Transverse colon (tissue), 4 donors: ENCODE measurements at regions not wholly inside any gene's neighbourhood (a gene's known extent, or its start where the extent isn't known, plus 50 kb on each side); places are given as distances from the start of the nearest gene placed in this dataset.

Experiments
- DNase-seq: peaks from one replicate; pipeline ENCODE4 v3.0.0-alpha.2; 2019
- H3K27ac ChIP-seq, 4 donors: fragments of 200-600 bp; sonication (generic); 2 replicates each; pipeline ENCODE4 v1.5.1; 2016 to 2018; ENCODE audit warnings: inconsistent platforms in 4 of 4
- H3K27me3 ChIP-seq: fragments of 200-600 bp; sonication (generic); 2 replicates; pipeline ENCODE4 v1.5.1; 2017; ENCODE audit warnings: inconsistent platforms
- H3K36me3 ChIP-seq, 4 donors: fragments of 200-600 bp; sonication (generic); 2 replicates each; pipeline ENCODE4 v1.5.1; 2017 to 2019; ENCODE audit warnings: inconsistent platforms in 4 of 4
- H3K4me1 ChIP-seq, 4 donors: fragments of 200-600 bp; sonication (generic); 2 replicates each; pipeline ENCODE4 v1.5.1; 2017 to 2020; ENCODE audit warnings: inconsistent platforms in 4 of 4
- H3K4me3 ChIP-seq, 4 donors: fragments of 200-600 bp; sonication (generic); 1 replicate in 1 of 4; 2 replicates in 3 of 4; pipeline versions ENCODE4 v1.5.1 to v1.6.1; 2017 to 2019; ENCODE audit warnings: inconsistent platforms in 4 of 4
- H3K9me3 ChIP-seq, 2 donors: fragments of 200-600 bp; sonication (generic); 2 replicates each; pipeline ENCODE4 v1.5.1; 2017 to 2019; ENCODE audit warnings: inconsistent platforms in 2 of 2
- EP300 ChIP-seq: sonication (generic); formaldehyde crosslinking; IDR thresholded peaks from one replicate; pipeline ENCODE4 v1.6.1; 2017; ENCODE audit warnings: antibody characterized with exemption, low read depth
- POLR2A ChIP-seq: fragments of 450-650 bp; IDR thresholded peaks from one replicate; pipeline ENCODE4 v1.6.1; 2016; ENCODE audit warnings: antibody characterized with exemption, mild to moderate bottlenecking, moderate library complexity
- POLR2AphosphoS5 ChIP-seq, 3 donors: sonication (generic); formaldehyde crosslinking; IDR thresholded peaks; one replicate each; pipeline ENCODE4 v1.6.1; 2016; ENCODE audit warnings: antibody characterized with exemption in 3 of 3
- WGBS, 2 donors: methylation state at CpG; one replicate each; pipeline ENCODE4 v1.1.5; 2018; ENCODE audit warnings: low coverage in 1 of 2; 5-methylcytosine and 5-hydroxymethylcytosine counted together
- in situ Hi-C, 4 donors: fragments of 200-750 bp; cut with MboI; loops; one replicate each; pipeline versions ENCODE4 v1.15.0 to v1.15.1; 2017; ENCODE audit warnings: low sequenced_read_pairs in 3 of 4, low pct_ligation_motif_present in 1 of 4, low pct_unique_long_range_greater_than_20kb in 1 of 4
- intact Hi-C: fragments of 100-400 bp; cut with DNase I; formaldehyde crosslinking; loops from one replicate; pipeline ENCODE4 v1.15.1; 2023; ENCODE audit warnings: low total_unique reads
- TF ChIP-seq, protein P1 (sequence below), 5 experiments: fragments of 200-600 bp in 3 of 5; fragments of 450-650 bp in 2 of 5; sonication (generic) in 3 of 5; IDR thresholded peaks; 1 replicate in 2 of 5; 2 replicates in 3 of 5; pipeline ENCODE4 v1.5.1; 2016 to 2017; ENCODE audit warnings: antibody characterized with exemption in 5 of 5, inconsistent platforms in 3 of 5, mild to moderate bottlenecking in 2 of 5, moderate library complexity in 1 of 5

GRCh38 chr2:83160571-83160970 is 1298.5 kb downstream of the SUCLG1 start:
- TF ChIP-seq, protein P1, sequence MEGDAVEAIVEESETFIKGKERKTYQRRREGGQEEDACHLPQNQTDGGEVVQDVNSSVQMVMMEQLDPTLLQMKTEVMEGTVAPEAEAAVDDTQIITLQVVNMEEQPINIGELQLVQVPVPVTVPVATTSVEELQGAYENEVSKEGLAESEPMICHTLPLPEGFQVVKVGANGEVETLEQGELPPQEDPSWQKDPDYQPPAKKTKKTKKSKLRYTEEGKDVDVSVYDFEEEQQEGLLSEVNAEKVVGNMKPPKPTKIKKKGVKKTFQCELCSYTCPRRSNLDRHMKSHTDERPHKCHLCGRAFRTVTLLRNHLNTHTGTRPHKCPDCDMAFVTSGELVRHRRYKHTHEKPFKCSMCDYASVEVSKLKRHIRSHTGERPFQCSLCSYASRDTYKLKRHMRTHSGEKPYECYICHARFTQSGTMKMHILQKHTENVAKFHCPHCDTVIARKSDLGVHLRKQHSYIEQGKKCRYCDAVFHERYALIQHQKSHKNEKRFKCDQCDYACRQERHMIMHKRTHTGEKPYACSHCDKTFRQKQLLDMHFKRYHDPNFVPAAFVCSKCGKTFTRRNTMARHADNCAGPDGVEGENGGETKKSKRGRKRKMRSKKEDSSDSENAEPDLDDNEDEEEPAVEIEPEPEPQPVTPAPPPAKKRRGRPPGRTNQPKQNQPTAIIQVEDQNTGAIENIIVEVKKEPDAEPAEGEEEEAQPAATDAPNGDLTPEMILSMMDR (IDR thresholded peaks at IDR 0.05), result no peak
- TF ChIP-seq EP300 (no peak), POLR2AphosphoS5 (IDR thresholded peaks at IDR 0.05) (no peak)
- Histone ChIP-seq H3K27me3 (no peaks in the 10 kb centered on the region), H3K4me1 (no peaks in the 10 kb centered on the region), H3K9me3 (no peaks in the 10 kb centered on the region), H3K27ac (no peak overlapping the region), H3K4me3 (no peak overlapping the region), H3K36me3 (no peaks in the 10 kb centered on the region)
- DNase-seq, result no peak
- intact Hi-C loops (no loop called here), in situ Hi-C loops (no loop called here)
- WGBS, 2 donors, result 60 to 71% methylated on average over 3 of the region's 3 CpGs

- Histone ChIP-seq H3K36me3 (no peaks in the 10 kb centered on the region), H3K27ac (no peak overlapping the region), H3K4me3 (no peak overlapping the region), H3K27me3 (no peaks in the 10 kb centered on the region), H3K4me1 (no peaks in the 10 kb centered on the region), H3K9me3 (no peaks in the 10 kb centered on the region)
- intact Hi-C loops, result no loop called here
- in situ Hi-C loops, result no loop called here
- TF ChIP-seq POLR2AphosphoS5 (IDR thresholded peaks at IDR 0.05) (no peak), EP300 (no peak), POLR2A (no peak)
- TF ChIP-seq, protein P1 (IDR thresholded peaks at IDR 0.05), result no peak
- DNase-seq, result no peak
- WGBS, 2 donors, result 89 to 90% methylated on average over 2 to 8 of the region's 8 CpGs
Measured at GRCh38 chr2:83155826-83156225, 1303.3 kb downstream of the SUCLG1 start.

- Histone ChIP-seq H3K36me3 (no peaks in the 10 kb centered on the region), H3K9me3 (no peaks in the 10 kb centered on the region), H3K27me3 (no peaks in the 10 kb centered on the region), H3K27ac (no peak overlapping the region), H3K4me3 (no peak overlapping the region), H3K4me1 (no peaks in the 10 kb centered on the region)
- no peak for DNase-seq
- in situ Hi-C loops, result no loop called here
- TF ChIP-seq POLR2AphosphoS5 (IDR thresholded peaks at IDR 0.05) (no peak), POLR2A (no peak), EP300 (no peak)
- TF ChIP-seq, protein P1 (IDR thresholded peaks at IDR 0.05), result no peak
- 90 to 100% methylated on average over 1 of the region's 1 CpG for WGBS, 2 donors
- intact Hi-C loops, result no loop called here
Measured at GRCh38 chr2:83143946-83144345, 1315.1 kb downstream of the SUCLG1 start.

- DNase-seq, result no peak
- H3K36me3 ChIP-seq, result no peaks in the 10 kb centered on the region
- H3K27me3 ChIP-seq, result no peaks in the 10 kb centered on the region
- intact Hi-C loops, result no loop called here
- H3K27ac ChIP-seq, result no peak overlapping the region
- TF ChIP-seq POLR2A (no peak), EP300 (no peak), POLR2AphosphoS5 (IDR thresholded peaks at IDR 0.05) (no peak)
- no peaks in the 10 kb centered on the region for H3K4me1 ChIP-seq
- H3K4me3 ChIP-seq, result no peak overlapping the region
- in situ Hi-C loops, result no loop called here
- H3K9me3 ChIP-seq, result no peaks in the 10 kb centered on the region
Measured at GRCh38 chr2:83142934-83143333, 1316.1 kb downstream of the SUCLG1 start.

GRCh38 chr2:83115606-83116005 is 1343.5 kb downstream of the SUCLG1 start:
- Histone ChIP-seq H3K4me3 (no peak overlapping the region), H3K27me3 (no peaks in the 10 kb centered on the region), H3K36me3 (no peaks in the 10 kb centered on the region), H3K4me1 (no peaks in the 10 kb centered on the region), H3K27ac (no peak overlapping the region), H3K9me3 (no peaks in the 10 kb centered on the region)
- in situ Hi-C loops, result no loop called here
- 82 to 89% methylated on average over 1 of the region's 1 CpG for WGBS, 2 donors
- TF ChIP-seq, protein P1 (IDR thresholded peaks at IDR 0.05), result no peak
- TF ChIP-seq POLR2A (no peak), EP300 (no peak), POLR2AphosphoS5 (IDR thresholded peaks at IDR 0.05) (no peak)
- intact Hi-C loops, result no loop called here
- DNase-seq, result no peak
